Osteoblast (primary cell): ENCODE measurements at regions not wholly inside any gene's neighbourhood (a gene's known extent, or its start where the extent isn't known, plus 50 kb on each side); places are given as distances from the start of the nearest gene placed in this dataset.

Experiments
- DNase-seq: peaks from one replicate; pipeline ENCODE4 v3.0.0; 2011; ENCODE audit warnings: low spot score, mixed read lengths; ENCODE audit not compliant: insufficient read length; ENCODE audit errors: missing footprints
- H2AFZ ChIP-seq: 2 replicates; pipeline ENCODE4 v1.6.0; 2011; ENCODE audit warnings: mild to moderate bottlenecking, low read length
- H3K27ac ChIP-seq: 2 replicates; pipeline ENCODE4 v1.5.1; 2011; ENCODE audit warnings: mild to moderate bottlenecking, low read depth, low read length, moderate library complexity
- H3K27me3 ChIP-seq: 2 replicates; pipeline ENCODE4 v1.6.0; 2012; ENCODE audit warnings: mild to moderate bottlenecking, control low read depth, inconsistent platforms, low read length, moderate library complexity; ENCODE audit not compliant: insufficient read depth
- H3K36me3 ChIP-seq: 2 replicates; pipeline ENCODE4 v1.5.1; 2011; ENCODE audit warnings: mild to moderate bottlenecking, low read length, control low read depth, moderate library complexity; ENCODE audit not compliant: insufficient read depth
- H3K4me1 ChIP-seq: 2 replicates; pipeline ENCODE4 v1.5.1; 2011; ENCODE audit warnings: mild to moderate bottlenecking, low read length, control low read depth, moderate library complexity; ENCODE audit not compliant: insufficient read depth
- H3K4me2 ChIP-seq: 2 replicates; pipeline ENCODE4 v1.6.0; 2011; ENCODE audit warnings: mild to moderate bottlenecking, low read length; ENCODE audit not compliant: insufficient read depth
- H3K4me3 ChIP-seq: fragments of 200-600 bp; sonication (generic); 3 replicates; pipeline ENCODE4 v1.5.1; 2012; ENCODE audit warnings: mild to moderate bottlenecking, low read length, inconsistent platforms; ENCODE audit not compliant: insufficient read depth
- H3K79me2 ChIP-seq: 2 replicates; pipeline ENCODE4 v1.6.0; 2012; ENCODE audit warnings: mild to moderate bottlenecking, low read length, control low read depth, inconsistent platforms; ENCODE audit not compliant: insufficient read depth
- H3K9me3 ChIP-seq: 2 replicates; pipeline ENCODE4 v1.5.1; 2011; ENCODE audit warnings: low read depth, low read length, control low read depth
- H4K20me1 ChIP-seq: 2 replicates; pipeline ENCODE4 v1.6.0; 2012; ENCODE audit warnings: mild to moderate bottlenecking, low read length, control low read depth; ENCODE audit not compliant: insufficient read depth
- TF ChIP-seq, protein P1 (sequence below): IDR thresholded peaks from 2 replicates; pipeline ENCODE4 v1.5.1; 2011; ENCODE audit warnings: mild to moderate bottlenecking, low read depth, low read length, moderate library complexity; ENCODE audit errors: extremely low read depth

DNA sequence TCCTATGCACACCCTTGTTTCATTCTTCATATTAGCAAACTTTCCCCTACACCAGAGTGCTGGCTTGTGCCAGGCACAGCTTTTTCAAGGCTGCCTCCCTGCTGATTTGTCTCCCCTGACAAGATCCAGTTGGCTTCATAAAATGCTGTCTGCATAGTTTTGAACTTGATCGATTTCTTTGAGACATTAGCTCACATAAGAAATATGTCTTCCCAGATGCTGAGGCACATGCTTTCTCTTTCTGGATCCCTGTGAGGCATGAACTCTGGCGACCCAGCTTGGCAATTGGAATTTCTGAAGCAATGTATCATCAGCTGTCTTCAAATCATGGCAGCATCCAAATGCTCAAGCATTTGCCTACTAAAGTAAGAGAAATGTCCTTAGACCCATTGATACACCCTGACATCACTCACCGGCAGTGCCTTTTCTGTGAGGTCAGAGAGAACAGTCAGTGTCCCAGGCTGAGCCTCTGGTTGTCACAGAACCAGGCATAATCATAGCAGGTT, 616.4 kb upstream of the GHITM start:
- Histone ChIP-seq H3K27ac (no peak overlapping the region), H4K20me1 (no peaks in the 10 kb centered on the region), H3K9me3 (peaks cover 7% of the 10 kb centered on the region), H2AFZ (no peak overlapping the region), H3K27me3 (no peaks in the 10 kb centered on the region), H3K36me3 (no peaks in the 10 kb centered on the region), H3K4me2 (no peak overlapping the region), H3K79me2 (no peaks in the 10 kb centered on the region), H3K4me3 (no peak overlapping the region), H3K4me1 (no peaks in the 10 kb centered on the region)
- DNase-seq: no peak
- TF ChIP-seq, protein P1, sequence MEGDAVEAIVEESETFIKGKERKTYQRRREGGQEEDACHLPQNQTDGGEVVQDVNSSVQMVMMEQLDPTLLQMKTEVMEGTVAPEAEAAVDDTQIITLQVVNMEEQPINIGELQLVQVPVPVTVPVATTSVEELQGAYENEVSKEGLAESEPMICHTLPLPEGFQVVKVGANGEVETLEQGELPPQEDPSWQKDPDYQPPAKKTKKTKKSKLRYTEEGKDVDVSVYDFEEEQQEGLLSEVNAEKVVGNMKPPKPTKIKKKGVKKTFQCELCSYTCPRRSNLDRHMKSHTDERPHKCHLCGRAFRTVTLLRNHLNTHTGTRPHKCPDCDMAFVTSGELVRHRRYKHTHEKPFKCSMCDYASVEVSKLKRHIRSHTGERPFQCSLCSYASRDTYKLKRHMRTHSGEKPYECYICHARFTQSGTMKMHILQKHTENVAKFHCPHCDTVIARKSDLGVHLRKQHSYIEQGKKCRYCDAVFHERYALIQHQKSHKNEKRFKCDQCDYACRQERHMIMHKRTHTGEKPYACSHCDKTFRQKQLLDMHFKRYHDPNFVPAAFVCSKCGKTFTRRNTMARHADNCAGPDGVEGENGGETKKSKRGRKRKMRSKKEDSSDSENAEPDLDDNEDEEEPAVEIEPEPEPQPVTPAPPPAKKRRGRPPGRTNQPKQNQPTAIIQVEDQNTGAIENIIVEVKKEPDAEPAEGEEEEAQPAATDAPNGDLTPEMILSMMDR: no peak

DNA sequence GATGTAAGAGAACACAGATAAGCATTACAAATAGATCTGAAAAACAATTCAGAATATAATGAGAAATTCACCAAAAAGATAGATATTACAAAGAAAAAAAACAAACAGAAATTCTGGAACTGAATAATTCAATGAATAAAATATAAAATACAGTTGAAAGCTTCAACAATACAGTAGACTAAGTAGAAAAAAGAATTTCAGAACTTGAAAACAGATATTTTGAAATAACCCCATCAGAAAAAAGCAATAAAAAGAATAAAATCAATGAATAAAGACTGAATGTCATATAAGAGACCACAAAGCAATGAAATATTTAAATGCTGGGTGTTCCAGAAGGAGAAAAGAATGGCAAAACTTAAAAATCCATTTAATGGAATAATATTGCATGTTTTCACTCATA, 611.4 kb upstream of the GHITM start:
- no peak for DNase-seq
- TF ChIP-seq, protein P1: no peak
- H3K27me3 ChIP-seq: no peaks in the 10 kb centered on the region
- H3K79me2 ChIP-seq: no peaks in the 10 kb centered on the region
- H2AFZ ChIP-seq: no peak overlapping the region
- H3K27ac ChIP-seq: no peak overlapping the region
- H3K36me3 ChIP-seq: no peaks in the 10 kb centered on the region
- H3K4me3 ChIP-seq: no peak overlapping the region
- no peak overlapping the region for H3K4me2 ChIP-seq
- H3K9me3 ChIP-seq: peaks cover 7% of the 10 kb centered on the region
- no peaks in the 10 kb centered on the region for H4K20me1 ChIP-seq
- H3K4me1 ChIP-seq: no peaks in the 10 kb centered on the region

DNA sequence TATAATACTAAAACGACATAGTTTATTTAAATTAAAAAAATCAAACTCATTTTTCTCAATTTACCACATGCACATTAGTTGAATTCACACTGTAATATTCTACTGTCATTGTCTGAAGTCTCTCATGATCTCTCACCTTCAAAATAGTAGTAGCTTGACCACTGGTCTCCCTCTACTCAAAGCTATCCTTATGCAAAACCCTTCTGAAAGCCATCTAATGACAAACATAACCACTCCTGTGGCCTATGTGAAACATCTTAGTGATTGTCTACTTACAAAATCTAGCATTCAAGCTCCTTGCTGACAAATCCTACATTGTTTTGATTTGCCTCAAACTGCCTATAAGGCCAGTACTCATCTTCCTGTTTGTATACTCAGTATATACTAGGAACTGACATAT, 606.0 kb upstream of the GHITM start:
- Histone ChIP-seq H4K20me1 (no peaks in the 10 kb centered on the region), H3K79me2 (no peaks in the 10 kb centered on the region), H3K36me3 (no peaks in the 10 kb centered on the region), H3K27me3 (no peaks in the 10 kb centered on the region), H3K4me3 (no peak overlapping the region), H3K9me3 (no peaks in the 10 kb centered on the region), H2AFZ (no peak overlapping the region), H3K4me2 (no peak overlapping the region), H3K27ac (no peak overlapping the region), H3K4me1 (no peaks in the 10 kb centered on the region)
- DNase-seq: no peak
- TF ChIP-seq, protein P1: no peak

DNA sequence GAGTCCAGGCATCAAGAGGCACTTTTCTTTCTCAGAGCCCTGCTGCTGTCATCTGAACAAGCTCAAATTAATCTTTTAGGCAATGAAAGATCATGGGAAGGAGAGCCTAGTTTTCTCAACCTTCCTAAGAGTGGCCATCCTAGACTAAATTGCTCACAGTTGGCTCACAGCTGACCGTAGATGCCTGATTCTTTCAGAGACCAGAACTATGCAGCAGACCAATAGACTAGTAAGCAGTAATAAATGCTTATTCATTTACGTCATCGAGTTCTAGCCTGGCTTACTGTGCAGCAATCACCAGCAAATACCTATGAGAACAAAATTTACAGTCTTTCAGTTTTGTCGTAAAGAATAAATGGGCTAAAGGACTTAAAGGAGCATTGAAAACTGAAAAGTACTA, 602.9 kb upstream of the GHITM start:
- no peak overlapping the region for H3K4me2 ChIP-seq
- H2AFZ ChIP-seq: no peak overlapping the region
- no peaks in the 10 kb centered on the region for H3K36me3 ChIP-seq
- no peaks in the 10 kb centered on the region for H3K79me2 ChIP-seq
- H4K20me1 ChIP-seq: no peaks in the 10 kb centered on the region
- no peak for DNase-seq
- TF ChIP-seq, protein P1: no peak
- no peak overlapping the region for H3K27ac ChIP-seq
- no peaks in the 10 kb centered on the region for H3K4me1 ChIP-seq
- H3K9me3 ChIP-seq: no peaks in the 10 kb centered on the region
- H3K4me3 ChIP-seq: no peak overlapping the region
- no peaks in the 10 kb centered on the region for H3K27me3 ChIP-seq
